GM12878 (cell line): ENCODE measurements at regions not wholly inside any gene's neighbourhood (a gene's known extent, or its start where the extent isn't known, plus 50 kb on each side); places are given as distances from the start of the nearest gene placed in this dataset.

Experiments
- BCL11A ChIP-seq: IDR thresholded peaks from 2 replicates; pipeline ENCODE4 v1.6.1; 2011; ENCODE audit warnings: low read depth, low read length
- DPF2 ChIP-seq: fragments of 450-650 bp; IDR thresholded peaks from 2 replicates; pipeline ENCODE4 v1.6.1; 2017; ENCODE audit warnings: mild to moderate bottlenecking
- JUNB ChIP-seq: IDR thresholded peaks from 2 replicates; pipeline ENCODE4 v1.6.1; 2016; ENCODE audit warnings: antibody characterized with exemption, mild to moderate bottlenecking
- NR2F1 ChIP-seq: fragments of 450-650 bp; conservative IDR thresholded peaks from 2 replicates; pipeline ENCODE4 v1.6.1; 2017; ENCODE audit warnings: mild to moderate bottlenecking
- ZNF384 ChIP-seq: IDR thresholded peaks from 2 replicates; pipeline ENCODE4 v1.6.1; 2012; ENCODE audit warnings: low read depth, mild to moderate bottlenecking, low read length, improper control_type of control experiment, borderline replicate concordance
- TF ChIP-seq, protein P1 (sequence below): fragments of 450-650 bp; IDR thresholded peaks from 2 replicates; pipeline ENCODE4 v1.6.1; 2018; ENCODE audit warnings: mild to moderate bottlenecking, low read depth, moderate library complexity; ENCODE audit not compliant: partially characterized antibody
- TF ChIP-seq, protein P2 (sequence below): fragments of 450-650 bp; IDR thresholded peaks from 2 replicates; pipeline ENCODE4 v1.6.1; 2016; ENCODE audit warnings: mild to moderate bottlenecking, moderate library complexity, borderline replicate concordance
- TF ChIP-seq, protein P3 (sequence below): fragments of 450-650 bp; IDR thresholded peaks from 2 replicates; pipeline ENCODE4 v1.6.1; 2017; ENCODE audit warnings: mild to moderate bottlenecking, low read depth, inconsistent platforms; ENCODE audit not compliant: poor library complexity, severe bottlenecking
- TF ChIP-seq, protein P4 (sequence below): fragments of 450-650 bp; conservative IDR thresholded peaks from 2 replicates; pipeline ENCODE4 v1.6.1; 2017; ENCODE audit warnings: mild to moderate bottlenecking, moderate library complexity

DNA sequence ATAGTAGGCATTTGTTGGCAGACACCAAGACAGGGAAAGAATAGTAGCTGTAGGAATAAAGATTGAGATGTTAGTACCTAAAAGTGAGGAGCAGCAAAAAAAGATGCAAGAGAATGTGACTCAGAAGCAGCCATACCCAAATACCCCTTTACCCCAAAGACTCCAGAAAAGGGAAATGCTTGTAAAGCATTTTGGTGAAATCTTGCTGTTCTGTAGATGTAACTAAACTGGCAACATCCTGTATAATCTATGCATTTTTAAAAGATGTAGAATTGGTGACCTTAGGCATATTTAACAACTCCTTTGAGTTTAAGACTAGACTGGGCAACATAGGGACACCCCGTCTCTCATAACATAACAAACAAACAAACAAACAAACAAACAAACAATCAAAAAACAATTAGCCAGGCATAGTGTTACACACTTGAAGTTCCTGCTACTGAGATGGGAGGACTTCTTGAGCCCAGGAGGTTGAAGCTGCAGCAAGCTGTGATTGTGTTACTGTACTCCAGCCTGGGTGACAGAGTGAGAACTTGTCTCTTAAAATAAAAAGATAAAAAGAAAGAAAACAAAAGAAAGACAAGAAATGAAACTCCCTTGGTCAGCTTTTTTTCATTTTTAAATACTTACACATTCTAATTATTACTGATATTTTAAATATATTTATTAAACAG lies 361.5 kb upstream of the KCNH8 start (continued):
- TF ChIP-seq, protein P1, sequence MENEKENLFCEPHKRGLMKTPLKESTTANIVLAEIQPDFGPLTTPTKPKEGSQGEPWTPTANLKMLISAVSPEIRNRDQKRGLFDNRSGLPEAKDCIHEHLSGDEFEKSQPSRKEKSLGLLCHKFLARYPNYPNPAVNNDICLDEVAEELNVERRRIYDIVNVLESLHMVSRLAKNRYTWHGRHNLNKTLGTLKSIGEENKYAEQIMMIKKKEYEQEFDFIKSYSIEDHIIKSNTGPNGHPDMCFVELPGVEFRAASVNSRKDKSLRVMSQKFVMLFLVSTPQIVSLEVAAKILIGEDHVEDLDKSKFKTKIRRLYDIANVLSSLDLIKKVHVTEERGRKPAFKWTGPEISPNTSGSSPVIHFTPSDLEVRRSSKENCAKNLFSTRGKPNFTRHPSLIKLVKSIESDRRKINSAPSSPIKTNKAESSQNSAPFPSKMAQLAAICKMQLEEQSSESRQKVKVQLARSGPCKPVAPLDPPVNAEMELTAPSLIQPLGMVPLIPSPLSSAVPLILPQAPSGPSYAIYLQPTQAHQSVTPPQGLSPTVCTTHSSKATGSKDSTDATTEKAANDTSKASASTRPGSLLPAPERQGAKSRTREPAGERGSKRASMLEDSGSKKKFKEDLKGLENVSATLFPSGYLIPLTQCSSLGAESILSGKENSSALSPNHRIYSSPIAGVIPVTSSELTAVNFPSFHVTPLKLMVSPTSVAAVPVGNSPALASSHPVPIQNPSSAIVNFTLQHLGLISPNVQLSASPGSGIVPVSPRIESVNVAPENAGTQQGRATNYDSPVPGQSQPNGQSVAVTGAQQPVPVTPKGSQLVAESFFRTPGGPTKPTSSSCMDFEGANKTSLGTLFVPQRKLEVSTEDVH: no peak
- TF ChIP-seq DPF2 (no peak), JUNB (no peak), BCL11A (no peak), NR2F1 (no peak), ZNF384 (no peak)
- TF ChIP-seq, protein P2, sequence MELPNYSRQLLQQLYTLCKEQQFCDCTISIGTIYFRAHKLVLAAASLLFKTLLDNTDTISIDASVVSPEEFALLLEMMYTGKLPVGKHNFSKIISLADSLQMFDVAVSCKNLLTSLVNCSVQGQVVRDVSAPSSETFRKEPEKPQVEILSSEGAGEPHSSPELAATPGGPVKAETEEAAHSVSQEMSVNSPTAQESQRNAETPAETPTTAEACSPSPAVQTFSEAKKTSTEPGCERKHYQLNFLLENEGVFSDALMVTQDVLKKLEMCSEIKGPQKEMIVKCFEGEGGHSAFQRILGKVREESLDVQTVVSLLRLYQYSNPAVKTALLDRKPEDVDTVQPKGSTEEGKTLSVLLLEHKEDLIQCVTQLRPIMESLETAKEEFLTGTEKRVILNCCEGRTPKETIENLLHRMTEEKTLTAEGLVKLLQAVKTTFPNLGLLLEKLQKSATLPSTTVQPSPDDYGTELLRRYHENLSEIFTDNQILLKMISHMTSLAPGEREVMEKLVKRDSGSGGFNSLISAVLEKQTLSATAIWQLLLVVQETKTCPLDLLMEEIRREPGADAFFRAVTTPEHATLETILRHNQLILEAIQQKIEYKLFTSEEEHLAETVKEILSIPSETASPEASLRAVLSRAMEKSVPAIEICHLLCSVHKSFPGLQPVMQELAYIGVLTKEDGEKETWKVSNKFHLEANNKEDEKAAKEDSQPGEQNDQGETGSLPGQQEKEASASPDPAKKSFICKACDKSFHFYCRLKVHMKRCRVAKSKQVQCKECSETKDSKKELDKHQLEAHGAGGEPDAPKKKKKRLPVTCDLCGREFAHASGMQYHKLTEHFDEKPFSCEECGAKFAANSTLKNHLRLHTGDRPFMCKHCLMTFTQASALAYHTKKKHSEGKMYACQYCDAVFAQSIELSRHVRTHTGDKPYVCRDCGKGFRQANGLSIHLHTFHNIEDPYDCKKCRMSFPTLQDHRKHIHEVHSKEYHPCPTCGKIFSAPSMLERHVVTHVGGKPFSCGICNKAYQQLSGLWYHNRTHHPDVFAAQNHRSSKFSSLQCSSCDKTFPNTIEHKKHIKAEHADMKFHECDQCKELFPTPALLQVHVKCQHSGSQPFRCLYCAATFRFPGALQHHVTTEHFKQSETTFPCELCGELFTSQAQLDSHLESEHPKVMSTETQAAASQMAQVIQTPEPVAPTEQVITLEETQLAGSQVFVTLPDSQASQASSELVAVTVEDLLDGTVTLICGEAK: no peak
- TF ChIP-seq, protein P3, sequence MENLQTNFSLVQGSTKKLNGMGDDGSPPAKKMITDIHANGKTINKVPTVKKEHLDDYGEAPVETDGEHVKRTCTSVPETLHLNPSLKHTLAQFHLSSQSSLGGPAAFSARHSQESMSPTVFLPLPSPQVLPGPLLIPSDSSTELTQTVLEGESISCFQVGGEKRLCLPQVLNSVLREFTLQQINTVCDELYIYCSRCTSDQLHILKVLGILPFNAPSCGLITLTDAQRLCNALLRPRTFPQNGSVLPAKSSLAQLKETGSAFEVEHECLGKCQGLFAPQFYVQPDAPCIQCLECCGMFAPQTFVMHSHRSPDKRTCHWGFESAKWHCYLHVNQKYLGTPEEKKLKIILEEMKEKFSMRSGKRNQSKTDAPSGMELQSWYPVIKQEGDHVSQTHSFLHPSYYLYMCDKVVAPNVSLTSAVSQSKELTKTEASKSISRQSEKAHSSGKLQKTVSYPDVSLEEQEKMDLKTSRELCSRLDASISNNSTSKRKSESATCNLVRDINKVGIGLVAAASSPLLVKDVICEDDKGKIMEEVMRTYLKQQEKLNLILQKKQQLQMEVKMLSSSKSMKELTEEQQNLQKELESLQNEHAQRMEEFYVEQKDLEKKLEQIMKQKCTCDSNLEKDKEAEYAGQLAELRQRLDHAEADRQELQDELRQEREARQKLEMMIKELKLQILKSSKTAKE: no peak
- TF ChIP-seq, protein P4, sequence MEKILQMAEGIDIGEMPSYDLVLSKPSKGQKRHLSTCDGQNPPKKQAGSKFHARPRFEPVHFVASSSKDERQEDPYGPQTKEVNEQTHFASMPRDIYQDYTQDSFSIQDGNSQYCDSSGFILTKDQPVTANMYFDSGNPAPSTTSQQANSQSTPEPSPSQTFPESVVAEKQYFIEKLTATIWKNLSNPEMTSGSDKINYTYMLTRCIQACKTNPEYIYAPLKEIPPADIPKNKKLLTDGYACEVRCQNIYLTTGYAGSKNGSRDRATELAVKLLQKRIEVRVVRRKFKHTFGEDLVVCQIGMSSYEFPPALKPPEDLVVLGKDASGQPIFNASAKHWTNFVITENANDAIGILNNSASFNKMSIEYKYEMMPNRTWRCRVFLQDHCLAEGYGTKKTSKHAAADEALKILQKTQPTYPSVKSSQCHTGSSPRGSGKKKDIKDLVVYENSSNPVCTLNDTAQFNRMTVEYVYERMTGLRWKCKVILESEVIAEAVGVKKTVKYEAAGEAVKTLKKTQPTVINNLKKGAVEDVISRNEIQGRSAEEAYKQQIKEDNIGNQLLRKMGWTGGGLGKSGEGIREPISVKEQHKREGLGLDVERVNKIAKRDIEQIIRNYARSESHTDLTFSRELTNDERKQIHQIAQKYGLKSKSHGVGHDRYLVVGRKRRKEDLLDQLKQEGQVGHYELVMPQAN: no peak
